ENCODE measurements at regions not wholly inside any gene's neighbourhood (a gene's known extent, or its start where the extent isn't known, plus 50 kb on each side); places are given as distances from the start of the nearest gene placed in this dataset.

- no peak overlapping the region for H3K4me3 Mint-ChIP-seq
- Histone ChIP-seq H3K27ac (ENCODE audit: low read depth, low read length) (no peak overlapping the region), H3K9ac (ENCODE audit: extremely low read depth, low read length, poor library complexity, severe bottlenecking) (no peak overlapping the region), H3K27me3 (ENCODE audit: control insufficient read depth, insufficient read depth, low read length, poor library complexity, severe bottlenecking) (no peaks in the 10 kb centered on the region), H3K4me1 (ENCODE audit: control insufficient read depth, insufficient read depth, low read length) (no peaks in the 10 kb centered on the region), H3K4me3 (ENCODE audit: low read length) (no peak overlapping the region), H3K36me3 (ENCODE audit: control insufficient read depth, insufficient read depth, low read length) (no peaks in the 10 kb centered on the region), H3K9me3 (ENCODE audit: control insufficient read depth, low read length) (no peaks in the 10 kb centered on the region)
- H3K9me3 Mint-ChIP-seq: no peaks in the 10 kb centered on the region
- TF ChIP-seq CTCF (conservative IDR thresholded peaks at IDR 0.05): no peak
- H3K27me3 Mint-ChIP-seq (ENCODE audit: insufficient read depth): no peaks in the 10 kb centered on the region
- H3K36me3 Mint-ChIP-seq (ENCODE audit: low read depth): no peaks in the 10 kb centered on the region
- H3K27ac Mint-ChIP-seq: no peak overlapping the region
- H3K4me1 Mint-ChIP-seq: peaks cover 6% of the 10 kb centered on the region
- DNase-seq: no peak
Measured at GRCh38 chr12:46486588-46486987, 114.0 kb upstream of the SLC38A2 start.

GRCh38 chr12:46485853-46486252, 113.3 kb upstream of the SLC38A2 start:
- no peak for DNase-seq
- no peaks in the 10 kb centered on the region for H3K27me3 ChIP-seq (ENCODE audit: control insufficient read depth, insufficient read depth, low read length, poor library complexity, severe bottlenecking)
- no peaks in the 10 kb centered on the region for H3K36me3 Mint-ChIP-seq (ENCODE audit: low read depth)
- H3K4me3 ChIP-seq (ENCODE audit: low read length): no peak overlapping the region
- peaks cover 6% of the 10 kb centered on the region for H3K4me1 Mint-ChIP-seq
- no peak overlapping the region for H3K27ac Mint-ChIP-seq
- H3K9ac ChIP-seq (ENCODE audit: extremely low read depth, low read length, poor library complexity, severe bottlenecking): no peak overlapping the region
- H3K4me1 ChIP-seq (ENCODE audit: control insufficient read depth, insufficient read depth, low read length): no peaks in the 10 kb centered on the region
- WGBS, 2 experiments (ENCODE audit: insufficient coverage in 1 of 2, insufficient read length in 1 of 2): 98 to 100% methylated on average over 4 to 5 of the region's 5 CpGs
- no peak for TF ChIP-seq CTCF (conservative IDR thresholded peaks at IDR 0.05)
- H3K27ac ChIP-seq (ENCODE audit: low read depth, low read length): no peak overlapping the region
- no peaks in the 10 kb centered on the region for H3K9me3 ChIP-seq (ENCODE audit: control insufficient read depth, low read length)
- no peaks in the 10 kb centered on the region for H3K9me3 Mint-ChIP-seq
- no peaks in the 10 kb centered on the region for H3K27me3 Mint-ChIP-seq (ENCODE audit: insufficient read depth)
- H3K4me3 Mint-ChIP-seq: no peak overlapping the region
- H3K36me3 ChIP-seq (ENCODE audit: control insufficient read depth, insufficient read depth, low read length): no peaks in the 10 kb centered on the region

GRCh38 chr12:46484396-46485061, 112.0 kb upstream of the SLC38A2 start:
- peaks cover 6% of the 10 kb centered on the region for H3K4me1 Mint-ChIP-seq
- no peaks in the 10 kb centered on the region for H3K4me1 ChIP-seq (ENCODE audit: control insufficient read depth, insufficient read depth, low read length)
- H3K27ac ChIP-seq (ENCODE audit: low read depth, low read length): no peak overlapping the region
- H3K36me3 Mint-ChIP-seq (ENCODE audit: low read depth): no peaks in the 10 kb centered on the region
- H3K4me3 ChIP-seq (ENCODE audit: low read length): no peak overlapping the region
- H3K9ac ChIP-seq (ENCODE audit: extremely low read depth, low read length, poor library complexity, severe bottlenecking): no peak overlapping the region
- WGBS, 2 experiments (ENCODE audit: insufficient coverage in 1 of 2, insufficient read length in 1 of 2): 89 to 98% methylated on average over 6 of the region's 6 CpGs
- no peaks in the 10 kb centered on the region for H3K27me3 ChIP-seq (ENCODE audit: control insufficient read depth, insufficient read depth, low read length, poor library complexity, severe bottlenecking)
- no peak for DNase-seq
- no peaks in the 10 kb centered on the region for H3K9me3 ChIP-seq (ENCODE audit: control insufficient read depth, low read length)
- no peak overlapping the region for H3K27ac Mint-ChIP-seq
- no peaks in the 10 kb centered on the region for H3K36me3 ChIP-seq (ENCODE audit: control insufficient read depth, insufficient read depth, low read length)
- no peaks in the 10 kb centered on the region for H3K9me3 Mint-ChIP-seq
- TF ChIP-seq CTCF (conservative IDR thresholded peaks at IDR 0.05): no peak
- H3K27me3 Mint-ChIP-seq (ENCODE audit: insufficient read depth): no peaks in the 10 kb centered on the region
- H3K4me3 Mint-ChIP-seq: no peak overlapping the region
